Ovary (tissue), 7 donors: ENCODE measurements at regions not wholly inside any gene's neighbourhood (a gene's known extent, or its start where the extent isn't known, plus 50 kb on each side); places are given as distances from the start of the nearest gene placed in this dataset.

ENCODE experiments used
- DNase-seq, 5 donors: peaks; one replicate each; pipeline ENCODE4 v3.0.0-alpha.2; 2019 to 2020
- H3K27ac ChIP-seq, 2 donors: fragments of 200-600 bp; one replicate each; pipeline versions ENCODE4 v1.5.1 to v1.8.0; 2019 to 2022
- H3K27me3 ChIP-seq: fragments of 200-600 bp; one replicate; pipeline ENCODE4 v1.8.0; 2022
- H3K36me3 ChIP-seq: fragments of 200-600 bp; sonication (generic); one replicate; pipeline ENCODE4 v1.5.1; 2019
- H3K4me1 ChIP-seq: one replicate; pipeline ENCODE4 v1.8.1; 2013; ENCODE audit warnings: mild to moderate bottlenecking, moderate library complexity; ENCODE audit not compliant: insufficient read depth
- H3K4me3 ChIP-seq: fragments of 200-600 bp; sonication (generic); one replicate; pipeline ENCODE4 v1.5.1; 2017
- H3K9me3 ChIP-seq, 2 donors: fragments of 200-600 bp in 1 of 2; sonication (generic) in 1 of 2; one replicate each; pipeline versions ENCODE4 v1.5.1 to v1.8.1; 2013 to 2019; ENCODE audit warnings: mild to moderate bottlenecking in 1 of 2, moderate library complexity in 1 of 2
- EP300 ChIP-seq: sonication (generic); formaldehyde crosslinking; IDR thresholded peaks from one replicate; pipeline ENCODE4 v1.6.1; 2017; ENCODE audit warnings: antibody characterized with exemption
- POLR2A ChIP-seq: fragments of 450-650 bp; IDR thresholded peaks from one replicate; pipeline ENCODE4 v1.6.1; 2017; ENCODE audit warnings: antibody characterized with exemption, mild to moderate bottlenecking, moderate library complexity
- WGBS, 3 donors: extraction: QIAGEN DNeasy Blood & Tissue Kit in 1 of 3; methylation state at CpG; one replicate each; pipeline versions ENCODE4 v1.1.5 to v1.1.7; 2013 to 2017; 5-methylcytosine and 5-hydroxymethylcytosine counted together
- intact Hi-C, 4 donors: fragments of 100-400 bp; cut with DNase I; formaldehyde crosslinking; loops; one replicate each; pipeline versions ENCODE4 v1.11.0 to v1.15.1; 2022 to 2023
- TF ChIP-seq, protein P1 (sequence below), 3 donors: fragments of 450-650 bp in 2 of 3; fragments of 200-600 bp in 1 of 3; IDR thresholded peaks; one replicate each; pipeline versions ENCODE4 v1.5.1 to v1.8.0; 2016 to 2022; ENCODE audit warnings: antibody characterized with exemption in 3 of 3, mild to moderate bottlenecking in 1 of 3
- donor health status: DM: no; HTN: no; CAD: no; lungs with moderate emphysema.
- donor health status: DM: no; HTN: no; CAD: no.
- donor health status: Bipolar disorder and iron deficiency.
- donor health status: DM: no; HTN: no; CAD: no.
- donor health status: DM: yes; HTN: yes; CAD: no.

DNA sequence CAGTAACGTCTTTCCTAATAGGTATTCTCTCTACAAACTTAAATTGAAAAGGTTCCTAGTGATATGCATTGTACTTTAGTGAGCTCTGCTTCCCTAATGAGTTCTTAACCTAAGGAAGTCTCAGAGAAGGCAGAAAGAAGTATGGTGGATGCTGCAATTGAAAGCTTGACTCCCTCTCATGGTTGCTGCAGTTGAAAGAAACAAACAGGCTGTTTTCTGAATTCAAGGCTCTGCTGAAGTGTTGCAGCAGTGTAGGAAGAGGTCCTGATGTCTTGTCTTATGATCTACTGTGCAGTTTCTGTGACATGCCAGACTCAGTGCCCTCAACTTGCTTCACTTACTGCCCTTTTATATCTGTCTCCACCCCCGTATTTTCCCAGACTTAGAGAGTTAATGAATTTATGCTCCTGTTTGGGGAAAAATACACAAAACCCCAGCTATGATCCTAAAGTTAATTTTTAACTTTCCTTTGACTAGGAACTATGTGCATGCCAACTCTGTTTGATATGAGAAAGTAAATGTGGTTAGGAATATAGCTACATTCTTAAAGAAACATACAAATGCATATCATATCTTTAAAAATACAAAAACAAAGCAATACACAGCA lies 655.3 kb upstream of the FAM98A start:
- H3K36me3 ChIP-seq: no peaks in the 10 kb centered on the region
- H3K4me1 ChIP-seq: no peaks in the 10 kb centered on the region
- no peak overlapping the region for H3K4me3 ChIP-seq
- H3K9me3 ChIP-seq: no peaks in the 10 kb centered on the region
- TF ChIP-seq, protein P1, sequence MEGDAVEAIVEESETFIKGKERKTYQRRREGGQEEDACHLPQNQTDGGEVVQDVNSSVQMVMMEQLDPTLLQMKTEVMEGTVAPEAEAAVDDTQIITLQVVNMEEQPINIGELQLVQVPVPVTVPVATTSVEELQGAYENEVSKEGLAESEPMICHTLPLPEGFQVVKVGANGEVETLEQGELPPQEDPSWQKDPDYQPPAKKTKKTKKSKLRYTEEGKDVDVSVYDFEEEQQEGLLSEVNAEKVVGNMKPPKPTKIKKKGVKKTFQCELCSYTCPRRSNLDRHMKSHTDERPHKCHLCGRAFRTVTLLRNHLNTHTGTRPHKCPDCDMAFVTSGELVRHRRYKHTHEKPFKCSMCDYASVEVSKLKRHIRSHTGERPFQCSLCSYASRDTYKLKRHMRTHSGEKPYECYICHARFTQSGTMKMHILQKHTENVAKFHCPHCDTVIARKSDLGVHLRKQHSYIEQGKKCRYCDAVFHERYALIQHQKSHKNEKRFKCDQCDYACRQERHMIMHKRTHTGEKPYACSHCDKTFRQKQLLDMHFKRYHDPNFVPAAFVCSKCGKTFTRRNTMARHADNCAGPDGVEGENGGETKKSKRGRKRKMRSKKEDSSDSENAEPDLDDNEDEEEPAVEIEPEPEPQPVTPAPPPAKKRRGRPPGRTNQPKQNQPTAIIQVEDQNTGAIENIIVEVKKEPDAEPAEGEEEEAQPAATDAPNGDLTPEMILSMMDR (IDR thresholded peaks at IDR 0.05): no peak
- TF ChIP-seq EP300: no peak
- no peak for TF ChIP-seq POLR2A
- intact Hi-C loops: no loop called here
- no peak overlapping the region for H3K27ac ChIP-seq
- no peaks in the 10 kb centered on the region for H3K27me3 ChIP-seq
- 56 to 64% (median 56%) methylated on average over 2 of the region's 2 CpGs for WGBS, 3 donors
- DNase-seq: no peak

DNA sequence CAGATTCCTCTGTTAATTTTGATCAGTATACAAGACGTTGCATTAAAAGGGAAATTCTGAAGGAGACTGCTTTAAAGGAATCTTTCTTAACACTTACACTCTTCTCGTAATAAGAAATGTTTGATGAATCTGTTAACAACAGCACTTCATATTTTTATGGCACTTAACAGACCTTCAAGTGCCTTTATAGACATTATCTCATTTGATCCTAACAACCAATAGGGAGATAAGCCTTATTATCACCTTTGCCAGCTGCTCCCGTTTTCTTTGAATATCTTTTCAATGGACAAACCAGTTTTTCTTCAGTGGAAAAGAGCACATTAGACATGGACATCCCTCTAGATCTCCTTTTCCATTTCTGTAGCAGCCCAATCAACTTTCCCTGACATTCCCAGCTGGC lies 653.0 kb upstream of the FAM98A start:
- intact Hi-C loops: no loop called here
- H3K9me3 ChIP-seq: no peaks in the 10 kb centered on the region
- WGBS, 3 donors: 43 to 49% (median 48%) methylated on average over 3 of the region's 3 CpGs
- H3K4me1 ChIP-seq: no peaks in the 10 kb centered on the region
- no peak for DNase-seq
- H3K27me3 ChIP-seq: no peaks in the 10 kb centered on the region
- H3K27ac ChIP-seq: no peak overlapping the region
- TF ChIP-seq POLR2A (no peak), EP300 (no peak)
- TF ChIP-seq, protein P1 (IDR thresholded peaks at IDR 0.05): no peak
- H3K36me3 ChIP-seq: no peaks in the 10 kb centered on the region
- no peak overlapping the region for H3K4me3 ChIP-seq

DNA sequence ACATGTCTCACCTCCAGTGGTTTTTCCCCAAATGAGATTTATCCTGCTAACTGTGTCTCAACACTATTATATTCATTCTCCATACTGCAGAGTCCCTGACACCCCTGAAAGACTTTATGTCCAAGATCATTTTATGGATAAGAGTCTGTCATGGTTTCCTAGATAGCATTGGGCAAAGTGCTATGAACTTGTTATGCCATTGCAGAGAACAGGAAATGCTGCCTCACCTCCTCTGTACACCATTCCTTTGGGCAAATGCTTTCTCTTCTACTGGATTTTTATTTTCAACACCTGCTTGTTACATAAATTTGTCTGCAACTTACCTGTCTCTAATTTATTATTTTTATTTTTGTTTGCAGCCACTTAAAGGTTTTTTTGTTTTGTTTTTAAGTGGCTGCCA lies 652.5 kb upstream of the FAM98A start:
- Histone ChIP-seq H3K27me3 (no peaks in the 10 kb centered on the region), H3K4me1 (no peaks in the 10 kb centered on the region), H3K27ac (no peak overlapping the region), H3K36me3 (no peaks in the 10 kb centered on the region), H3K9me3 (no peaks in the 10 kb centered on the region), H3K4me3 (no peak overlapping the region)
- intact Hi-C loops: no loop called here
- TF ChIP-seq, protein P1 (IDR thresholded peaks at IDR 0.05): no peak
- no peak for TF ChIP-seq EP300
- no peak for TF ChIP-seq POLR2A
- DNase-seq: no peak

DNA sequence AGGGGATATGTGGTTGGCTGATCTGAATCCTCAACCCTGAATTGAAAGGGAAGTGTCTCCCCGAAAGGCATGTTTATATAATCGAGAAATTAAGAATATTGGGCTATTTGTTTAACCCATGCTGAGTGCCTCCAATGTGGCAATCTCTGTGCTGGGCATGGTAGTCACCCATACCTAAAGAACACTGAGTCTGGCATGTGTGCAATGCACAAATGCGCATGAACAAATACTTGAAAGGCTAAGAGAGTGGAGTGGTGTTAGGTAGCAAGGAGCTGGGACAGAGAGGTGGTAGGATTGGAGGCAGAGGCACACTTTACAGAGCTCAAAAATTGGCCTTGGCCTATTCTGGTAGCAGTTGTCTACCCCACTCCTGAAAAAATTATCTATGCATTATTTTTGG lies 645.1 kb upstream of the FAM98A start:
- H3K4me1 ChIP-seq: peaks cover 4% of the 10 kb centered on the region
- 92 to 96% (median 92%) methylated on average over 3 of the region's 3 CpGs for WGBS, 3 donors
- no peaks in the 10 kb centered on the region for H3K9me3 ChIP-seq
- H3K4me3 ChIP-seq: no peak overlapping the region
- intact Hi-C loops: no loop called here
- H3K36me3 ChIP-seq: no peaks in the 10 kb centered on the region
- TF ChIP-seq EP300 (no peak), POLR2A (no peak)
- TF ChIP-seq, protein P1 (IDR thresholded peaks at IDR 0.05): no peak
- H3K27ac ChIP-seq: no peak overlapping the region
- no peak for DNase-seq
- H3K27me3 ChIP-seq: no peaks in the 10 kb centered on the region
